ACC112 (cell line): ENCODE measurements at regions not wholly inside any gene's neighbourhood (a gene's known extent, or its start where the extent isn't known, plus 50 kb on each side); places are given as distances from the start of the nearest gene placed in this dataset.

ENCODE experiments used
- H2AFZ ChIP-seq: fragments of 200-600 bp; sonication (generic); one replicate; pipeline ENCODE4 v1.6.0; 2017; ENCODE audit warnings: antibody characterized with exemption, low read length; ENCODE audit not compliant: unreplicated experiment
- H3K27ac ChIP-seq: fragments of 200-600 bp; sonication (generic); 2 replicates; pipeline ENCODE4 v1.5.1; 2014; ENCODE audit warnings: low read depth, mild to moderate bottlenecking, antibody characterized with exemption, low read length, moderate library complexity
- H3K27me3 ChIP-seq: fragments of 200-600 bp; sonication (generic); 2 replicates; pipeline ENCODE4 v1.6.1; 2014; ENCODE audit warnings: mild to moderate bottlenecking, antibody characterized with exemption, low read length, moderate library complexity, mixed read lengths; ENCODE audit not compliant: insufficient read depth
- H3K36me3 ChIP-seq: fragments of 200-600 bp; sonication (generic); 2 replicates; pipeline ENCODE4 v1.6.1; 2016; ENCODE audit warnings: mild to moderate bottlenecking, antibody characterized with exemption, low read length, moderate library complexity, mixed read lengths; ENCODE audit not compliant: insufficient read depth
- H3K4me1 ChIP-seq: fragments of 200-600 bp; sonication (generic); one replicate; pipeline ENCODE4 v1.6.1; 2016; ENCODE audit warnings: low read length, mixed read lengths; ENCODE audit not compliant: insufficient read depth, unreplicated experiment, control insufficient read depth
- H3K4me3 ChIP-seq: fragments of 200-600 bp; sonication (generic); 2 replicates; pipeline ENCODE4 v1.5.1; 2014; ENCODE audit warnings: mild to moderate bottlenecking, low read depth, low read length
- H3K79me2 ChIP-seq: fragments of 200-600 bp; sonication (generic); one replicate; pipeline ENCODE4 v1.6.0; 2016; ENCODE audit warnings: low read length; ENCODE audit not compliant: control insufficient read depth, unreplicated experiment, insufficient read depth

GRCh38 chr6:126540161-126540560 is 200.2 kb downstream of the CENPW start:
- no peaks in the 10 kb centered on the region for H3K27me3 ChIP-seq
- H3K27ac ChIP-seq: no peak overlapping the region
- H3K4me1 ChIP-seq: peaks cover 20% of the 10 kb centered on the region
- H3K4me3 ChIP-seq: no peak overlapping the region
- H2AFZ ChIP-seq: no peak overlapping the region
- H3K36me3 ChIP-seq: no peaks in the 10 kb centered on the region
- H3K79me2 ChIP-seq: no peaks in the 10 kb centered on the region

DNA sequence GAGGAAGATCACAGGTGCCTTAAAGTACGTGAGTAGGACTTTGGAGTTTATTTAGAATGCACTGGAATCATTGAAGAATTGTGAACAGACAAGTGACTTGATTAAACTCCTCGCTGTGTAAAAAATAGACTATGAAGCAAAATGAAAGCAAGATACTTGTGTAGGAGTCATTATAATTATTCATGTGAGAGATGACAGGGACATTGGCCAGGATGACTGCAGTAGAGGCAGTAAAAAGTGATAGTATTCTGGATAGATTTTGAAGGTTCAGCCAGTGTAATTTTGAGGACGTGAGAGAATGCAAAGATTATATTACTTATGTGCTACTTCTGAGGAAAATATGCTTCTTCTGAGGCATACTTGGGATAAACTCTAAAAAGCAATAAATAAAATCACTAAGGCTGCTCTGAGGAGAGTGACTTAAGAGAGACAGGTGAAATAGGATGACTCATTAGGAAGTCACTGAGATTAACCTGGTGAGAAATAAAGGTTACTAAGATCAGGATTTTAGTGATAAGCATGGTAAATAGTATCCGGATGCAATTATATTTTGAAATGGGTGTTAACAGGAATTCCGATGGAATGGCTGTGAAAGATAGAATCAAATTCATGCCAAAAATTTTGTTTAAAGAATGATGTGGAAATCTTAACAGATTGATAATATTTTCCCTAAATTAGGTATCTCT is 202.0 kb downstream of the CENPW start:
- H3K36me3 ChIP-seq: no peaks in the 10 kb centered on the region
- H3K79me2 ChIP-seq: no peaks in the 10 kb centered on the region
- no peak overlapping the region for H3K27ac ChIP-seq
- H3K4me1 ChIP-seq: peaks cover 20% of the 10 kb centered on the region
- H2AFZ ChIP-seq: no peak overlapping the region
- H3K4me3 ChIP-seq: no peak overlapping the region
- H3K27me3 ChIP-seq: no peaks in the 10 kb centered on the region

- H3K4me3 ChIP-seq: no peak overlapping the region
- no peak overlapping the region for H2AFZ ChIP-seq
- no peaks in the 10 kb centered on the region for H3K79me2 ChIP-seq
- H3K36me3 ChIP-seq: no peaks in the 10 kb centered on the region
- H3K4me1 ChIP-seq: no peaks in the 10 kb centered on the region
- H3K27me3 ChIP-seq: no peaks in the 10 kb centered on the region
- no peak overlapping the region for H3K27ac ChIP-seq
These were observed 206.7 kb downstream of the CENPW start for GRCh38 chr6:126546541-126547120.

DNA sequence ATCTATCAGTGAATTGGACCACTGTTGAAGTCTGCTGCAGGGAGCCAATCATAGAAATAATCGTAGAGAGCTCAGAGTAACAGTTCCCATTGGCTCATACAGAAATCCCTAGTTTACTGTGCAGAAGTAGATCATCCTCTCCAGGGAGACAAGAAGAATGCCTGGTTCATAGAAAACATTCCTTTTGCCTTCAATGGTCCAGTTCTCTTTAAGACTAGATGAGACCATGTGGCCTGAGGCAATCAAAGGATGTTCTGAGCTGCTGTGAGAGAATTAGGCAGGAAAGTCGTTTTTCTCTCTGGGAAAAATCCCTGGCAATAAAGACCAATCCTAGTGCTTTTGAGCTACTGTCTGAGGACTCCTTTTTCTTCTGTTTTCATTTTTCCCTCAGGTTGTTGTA is 208.4 kb downstream of the CENPW start:
- H3K4me3 ChIP-seq: no peak overlapping the region
- H3K27ac ChIP-seq: no peak overlapping the region
- no peaks in the 10 kb centered on the region for H3K36me3 ChIP-seq
- H3K79me2 ChIP-seq: no peaks in the 10 kb centered on the region
- H3K4me1 ChIP-seq: no peaks in the 10 kb centered on the region
- no peak overlapping the region for H2AFZ ChIP-seq
- no peaks in the 10 kb centered on the region for H3K27me3 ChIP-seq

DNA sequence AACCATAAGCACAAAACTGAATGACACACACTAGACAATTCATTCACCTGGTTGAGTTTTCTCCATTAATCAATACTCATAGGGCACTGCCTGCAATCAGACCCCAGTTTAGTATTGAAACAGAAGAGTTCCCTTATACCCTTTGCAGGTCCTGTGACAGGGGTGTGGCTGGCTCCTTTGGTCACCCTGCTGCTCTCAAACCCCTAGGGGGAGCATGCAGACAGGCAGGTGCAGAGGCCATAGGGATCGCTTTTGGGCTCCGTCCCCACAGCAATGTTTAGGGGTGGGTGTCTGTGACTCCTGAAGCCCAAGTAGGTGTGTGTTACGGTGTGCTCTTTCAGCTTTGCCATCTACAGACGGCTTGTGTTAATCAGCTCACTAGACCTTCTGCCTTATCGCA is 210.4 kb downstream of the CENPW start:
- Histone ChIP-seq H3K27ac (no peak overlapping the region), H3K36me3 (no peaks in the 10 kb centered on the region), H3K4me3 (no peak overlapping the region)

GRCh38 chr6:126551832-126552231 is 211.9 kb downstream of the CENPW start:
- no peak overlapping the region for H3K27ac ChIP-seq

More for the DNA sequence above, 210.4 kb downstream of the CENPW start:
- Histone ChIP-seq H3K27me3 (no peaks in the 10 kb centered on the region), H3K79me2 (no peaks in the 10 kb centered on the region), H2AFZ (no peak overlapping the region), H3K4me1 (no peaks in the 10 kb centered on the region)

GRCh38 chr6:126553854-126554253 is 213.9 kb downstream of the CENPW start:
- no peaks in the 10 kb centered on the region for H3K27me3 ChIP-seq
- H3K4me1 ChIP-seq: no peaks in the 10 kb centered on the region
- H3K36me3 ChIP-seq: no peaks in the 10 kb centered on the region
- no peak overlapping the region for H3K27ac ChIP-seq
- H2AFZ ChIP-seq: no peak overlapping the region
- no peaks in the 10 kb centered on the region for H3K79me2 ChIP-seq
- H3K4me3 ChIP-seq: no peak overlapping the region

More at GRCh38 chr6:126551832-126552231, 211.9 kb downstream of the CENPW start:
- Histone ChIP-seq H3K4me3 (no peak overlapping the region), H3K36me3 (no peaks in the 10 kb centered on the region), H3K27me3 (no peaks in the 10 kb centered on the region), H2AFZ (no peak overlapping the region), H3K79me2 (no peaks in the 10 kb centered on the region), H3K4me1 (no peaks in the 10 kb centered on the region)

GRCh38 chr6:126570507-126570906 is 230.6 kb downstream of the CENPW start:
- no peaks in the 10 kb centered on the region for H3K79me2 ChIP-seq
- H3K27ac ChIP-seq: no peak overlapping the region
- no peak overlapping the region for H2AFZ ChIP-seq
- no peaks in the 10 kb centered on the region for H3K27me3 ChIP-seq
- peaks cover 9% of the 10 kb centered on the region for H3K4me1 ChIP-seq
- no peak overlapping the region for H3K4me3 ChIP-seq
- H3K36me3 ChIP-seq: no peaks in the 10 kb centered on the region

- no peak overlapping the region for H3K4me3 ChIP-seq
- no peaks in the 10 kb centered on the region for H3K36me3 ChIP-seq
- peaks cover 9% of the 10 kb centered on the region for H3K4me1 ChIP-seq
- no peak overlapping the region for H3K27ac ChIP-seq
- H2AFZ ChIP-seq: no peak overlapping the region
- H3K79me2 ChIP-seq: no peaks in the 10 kb centered on the region
- no peaks in the 10 kb centered on the region for H3K27me3 ChIP-seq
These were observed 234.4 kb downstream of the CENPW start for GRCh38 chr6:126574301-126574700.

DNA sequence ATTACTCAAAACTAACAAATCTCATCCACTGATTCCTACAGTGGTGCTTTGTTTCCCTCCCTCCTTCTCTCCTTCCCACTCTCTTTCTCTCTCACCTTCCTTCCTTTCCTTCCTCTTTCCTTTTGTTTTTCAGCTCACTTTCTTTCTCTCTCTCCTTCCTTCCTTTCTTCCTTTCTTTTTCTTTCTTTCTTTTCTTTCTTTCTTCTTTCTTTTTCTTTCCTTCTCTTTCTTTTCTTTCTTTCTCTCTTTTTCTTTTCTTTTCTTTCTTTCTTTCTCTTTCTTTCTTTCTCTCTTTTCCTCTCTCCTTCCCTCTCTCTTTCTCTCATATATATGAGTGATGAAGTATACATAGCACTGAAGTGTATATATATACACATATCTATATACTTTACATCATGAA is 241.4 kb downstream of the CENPW start:
- Histone ChIP-seq H3K4me1 (no peaks in the 10 kb centered on the region), H3K27ac (no peak overlapping the region), H3K36me3 (no peaks in the 10 kb centered on the region), H3K4me3 (no peak overlapping the region), H3K27me3 (no peaks in the 10 kb centered on the region), H2AFZ (no peak overlapping the region), H3K79me2 (no peaks in the 10 kb centered on the region)

DNA sequence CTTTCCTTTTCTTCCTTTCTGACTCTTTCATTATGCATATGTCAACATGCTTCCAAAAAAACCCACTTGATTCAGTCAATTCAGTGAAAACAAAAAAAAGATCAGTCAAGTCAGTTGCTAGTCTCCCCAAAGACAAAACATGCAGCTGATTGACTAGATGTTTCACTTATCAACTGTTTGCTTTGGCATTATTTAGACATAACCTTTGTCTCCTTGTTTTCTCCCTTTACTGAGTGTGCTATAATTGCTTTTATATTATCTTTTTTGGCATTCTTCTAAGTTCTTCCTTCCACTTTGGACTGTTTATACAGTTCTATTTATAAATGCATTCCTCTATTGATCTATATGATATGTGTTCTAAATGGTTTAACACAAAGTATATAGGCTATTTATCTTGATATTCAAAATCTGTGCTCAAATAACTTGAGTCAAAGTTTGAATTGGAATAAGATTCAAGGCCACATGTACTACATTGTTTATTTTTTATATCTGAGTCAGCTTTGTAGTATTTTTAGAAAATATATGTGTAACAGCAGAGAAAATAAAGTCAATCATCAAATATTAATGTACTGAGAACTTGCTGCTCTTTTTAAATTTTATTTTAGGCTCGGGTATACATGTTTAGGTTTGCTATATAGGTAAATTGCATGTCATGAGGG is 260.5 kb downstream of the CENPW start:
- no peak overlapping the region for H3K27ac ChIP-seq
- 0 out of 2 replicates have a peak, but pooled peaks cover 3% of the 10 kb centered on the region for H3K27me3 ChIP-seq
- H3K4me3 ChIP-seq: no peak overlapping the region

More for the DNA sequence above, 260.5 kb downstream of the CENPW start:
- H3K79me2 ChIP-seq: no peaks in the 10 kb centered on the region
- no peaks in the 10 kb centered on the region for H3K36me3 ChIP-seq
- no peak overlapping the region for H2AFZ ChIP-seq
- H3K4me1 ChIP-seq: peaks cover 11% of the 10 kb centered on the region
